Iris pigment epithelial cell (primary cell): ENCODE measurements at regions not wholly inside any gene's neighbourhood (a gene's known extent, or its start where the extent isn't known, plus 50 kb on each side); places are given as distances from the start of the nearest gene placed in this dataset.

ENCODE experiments used
- DNase-seq: peaks from one replicate; pipeline ENCODE4 v3.0.0-alpha.2; 2011; ENCODE audit warnings: low read depth

GRCh38 chr14:51307551-51307950 is 67.5 kb downstream of the TMX1 start:
- no peak for DNase-seq

- DNase-seq, result no peak
Observed at GRCh38 chr14:51308866-51309265, 68.8 kb downstream of the TMX1 start.

- DNase-seq, result peak; percentile 39
Observed at GRCh38 chr14:51310505-51310944, 70.5 kb downstream of the TMX1 start.

GRCh38 chr14:51314321-51315015 is 74.4 kb downstream of the TMX1 start:
- no peak for DNase-seq

- peak; percentile 81 for DNase-seq
Observed at GRCh38 chr14:51317373-51317772, 77.3 kb downstream of the TMX1 start.

- DNase-seq, result no peak
Observed at GRCh38 chr14:51318813-51319597, 79.0 kb downstream of the TMX1 start.

- peak; percentile 44 for DNase-seq
Observed at GRCh38 chr14:51321036-51321435, 81.0 kb downstream of the TMX1 start.

GRCh38 chr14:51323492-51323891 is 83.4 kb downstream of the TMX1 start:
- no peak for DNase-seq

GRCh38 chr14:51327376-51327775 is 87.3 kb downstream of the TMX1 start:
- DNase-seq, result peak; percentile 42

GRCh38 chr14:51328064-51328771 is 88.2 kb downstream of the TMX1 start:
- DNase-seq, result peak; percentile 85

GRCh38 chr14:51328772-51329353 is 88.8 kb downstream of the TMX1 start:
- peak; percentile 63 for DNase-seq

- DNase-seq, result peak; percentile 80
Observed at GRCh38 chr14:51331486-51332367, 91.7 kb downstream of the TMX1 start.

GRCh38 chr14:51333299-51333698 is 93.3 kb downstream of the TMX1 start:
- DNase-seq, result no peak

GRCh38 chr14:51333901-51334521 is 94.0 kb downstream of the TMX1 start:
- DNase-seq, result peak; percentile 49

GRCh38 chr14:51334566-51334965 is 94.5 kb downstream of the TMX1 start:
- no peak for DNase-seq

- DNase-seq, result peak; percentile 40
Observed at GRCh38 chr14:51335531-51335930, 95.5 kb downstream of the TMX1 start.

GRCh38 chr14:51335961-51336723 is 96.1 kb downstream of the TMX1 start:
- DNase-seq, result no peak

GRCh38 chr14:51336734-51337133 is 96.7 kb downstream of the TMX1 start:
- DNase-seq, result no peak

- no peak for DNase-seq
Observed at GRCh38 chr14:51337520-51337919, 97.5 kb downstream of the TMX1 start.

GRCh38 chr14:51341338-51341737 is 101.3 kb downstream of the TMX1 start:
- DNase-seq, result no peak
